22Rv1 (cell line): ENCODE measurements at regions not wholly inside any gene's neighbourhood (a gene's known extent, or its start where the extent isn't known, plus 50 kb on each side); places are given as distances from the start of the nearest gene placed in this dataset.

Experiments used
- CTCF ChIP-seq: fragments of 450-650 bp; IDR thresholded peaks from 2 replicates; pipeline ENCODE4 v1.5.1; 2017; ENCODE audit warnings: mild to moderate bottlenecking
- ZFX ChIP-seq: fragments of 450-650 bp; IDR thresholded peaks from 2 replicates; pipeline ENCODE4 v1.6.1; 2017; ENCODE audit warnings: antibody characterized with exemption, borderline replicate concordance

- TF ChIP-seq CTCF: no peak
- no peak for TF ChIP-seq ZFX
Measured at GRCh38 chr3:148077965-148078364, 619.7 kb upstream of the AGTR1 start.
